ENCODE measurements at regions not wholly inside any gene's neighbourhood (a gene's known extent, or its start where the extent isn't known, plus 50 kb on each side); places are given as distances from the start of the nearest gene placed in this dataset.

DNA sequence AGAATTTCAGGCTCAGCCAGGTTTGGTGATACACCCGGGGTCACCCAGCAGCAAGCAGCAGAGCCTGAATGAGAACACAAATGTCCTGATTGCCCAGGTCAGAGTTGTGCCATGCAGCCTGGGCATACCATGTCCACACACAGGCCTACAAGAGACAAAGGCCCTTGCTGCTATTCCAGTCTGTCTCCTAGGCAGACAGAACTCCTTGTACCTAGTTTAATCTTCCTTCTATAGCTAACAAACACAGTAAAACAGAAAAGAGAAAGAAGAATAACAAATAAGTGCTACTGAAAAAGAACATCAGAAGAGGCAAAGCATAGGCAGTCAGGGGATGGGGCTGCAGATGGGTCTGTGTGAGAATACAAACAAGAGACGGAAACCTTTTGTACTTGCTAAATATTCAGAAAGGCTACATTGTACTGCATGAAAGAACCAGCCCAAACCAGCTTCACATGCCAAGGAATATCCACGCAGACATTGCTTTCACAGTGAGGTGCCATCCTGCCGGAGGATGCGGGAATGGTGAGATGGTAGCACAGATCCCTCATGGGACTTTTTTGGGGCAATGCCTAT lies 401.7 kb downstream of the OMA1 start:
- H3K27me3 Mint-ChIP-seq (ENCODE audit: insufficient read depth) = no peaks in the 10 kb centered on the region
- H3K4me1 Mint-ChIP-seq (ENCODE audit: low read depth) = no peaks in the 10 kb centered on the region
- no peaks in the 10 kb centered on the region for H3K36me3 Mint-ChIP-seq (ENCODE audit: low read depth)
- H3K27ac Mint-ChIP-seq = no peak overlapping the region
- TF ChIP-seq, protein P1, sequence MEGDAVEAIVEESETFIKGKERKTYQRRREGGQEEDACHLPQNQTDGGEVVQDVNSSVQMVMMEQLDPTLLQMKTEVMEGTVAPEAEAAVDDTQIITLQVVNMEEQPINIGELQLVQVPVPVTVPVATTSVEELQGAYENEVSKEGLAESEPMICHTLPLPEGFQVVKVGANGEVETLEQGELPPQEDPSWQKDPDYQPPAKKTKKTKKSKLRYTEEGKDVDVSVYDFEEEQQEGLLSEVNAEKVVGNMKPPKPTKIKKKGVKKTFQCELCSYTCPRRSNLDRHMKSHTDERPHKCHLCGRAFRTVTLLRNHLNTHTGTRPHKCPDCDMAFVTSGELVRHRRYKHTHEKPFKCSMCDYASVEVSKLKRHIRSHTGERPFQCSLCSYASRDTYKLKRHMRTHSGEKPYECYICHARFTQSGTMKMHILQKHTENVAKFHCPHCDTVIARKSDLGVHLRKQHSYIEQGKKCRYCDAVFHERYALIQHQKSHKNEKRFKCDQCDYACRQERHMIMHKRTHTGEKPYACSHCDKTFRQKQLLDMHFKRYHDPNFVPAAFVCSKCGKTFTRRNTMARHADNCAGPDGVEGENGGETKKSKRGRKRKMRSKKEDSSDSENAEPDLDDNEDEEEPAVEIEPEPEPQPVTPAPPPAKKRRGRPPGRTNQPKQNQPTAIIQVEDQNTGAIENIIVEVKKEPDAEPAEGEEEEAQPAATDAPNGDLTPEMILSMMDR (IDR thresholded peaks at IDR 0.05) = no peak
- DNase-seq = no peak
- H3K9me3 Mint-ChIP-seq = peaks cover 23% of the 10 kb centered on the region
- H3K4me3 Mint-ChIP-seq = no peak overlapping the region

DNA sequence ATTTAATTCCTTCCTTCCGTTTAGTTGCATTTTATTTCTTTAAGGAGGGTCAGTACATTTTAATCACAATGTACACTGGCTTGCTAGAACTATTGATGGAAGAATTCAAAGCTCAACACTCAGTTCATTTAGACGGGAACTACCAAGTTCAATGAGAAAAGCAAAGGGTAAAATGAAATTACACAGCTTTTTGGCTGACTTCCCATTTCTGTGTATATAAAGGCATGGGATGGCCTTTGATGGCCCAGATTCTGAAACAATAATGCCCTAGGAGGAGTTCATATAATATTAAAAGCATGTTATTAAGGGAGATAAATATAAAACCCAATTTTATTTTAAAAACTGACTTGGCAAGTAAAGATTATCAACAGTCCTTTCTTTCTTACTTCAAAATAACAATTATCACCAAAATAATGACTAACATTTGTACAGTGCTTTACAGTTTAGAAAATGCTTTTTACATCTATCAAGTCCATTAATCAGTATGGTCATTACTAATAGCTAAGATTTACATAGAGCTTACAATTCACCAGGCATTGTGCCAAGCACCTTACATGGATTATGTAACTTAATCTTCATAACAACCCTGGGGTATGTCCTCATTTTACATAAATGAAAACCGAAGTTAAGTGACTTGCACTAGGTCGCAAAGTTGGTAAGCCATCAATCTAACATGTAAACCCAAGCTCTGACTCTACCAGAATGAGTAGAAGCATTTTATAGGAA lies 402.4 kb downstream of the OMA1 start:
- Mint-ChIP-seq H3K36me3 (ENCODE audit: low read depth) (no peaks in the 10 kb centered on the region), H3K9me3 (peaks cover 25% of the 10 kb centered on the region), H3K4me3 (no peak overlapping the region), H3K4me1 (ENCODE audit: low read depth) (no peaks in the 10 kb centered on the region), H3K27me3 (ENCODE audit: insufficient read depth) (no peaks in the 10 kb centered on the region), H3K27ac (no peak overlapping the region)
- no peak for DNase-seq
- TF ChIP-seq, protein P1 (IDR thresholded peaks at IDR 0.05) = no peak

DNA sequence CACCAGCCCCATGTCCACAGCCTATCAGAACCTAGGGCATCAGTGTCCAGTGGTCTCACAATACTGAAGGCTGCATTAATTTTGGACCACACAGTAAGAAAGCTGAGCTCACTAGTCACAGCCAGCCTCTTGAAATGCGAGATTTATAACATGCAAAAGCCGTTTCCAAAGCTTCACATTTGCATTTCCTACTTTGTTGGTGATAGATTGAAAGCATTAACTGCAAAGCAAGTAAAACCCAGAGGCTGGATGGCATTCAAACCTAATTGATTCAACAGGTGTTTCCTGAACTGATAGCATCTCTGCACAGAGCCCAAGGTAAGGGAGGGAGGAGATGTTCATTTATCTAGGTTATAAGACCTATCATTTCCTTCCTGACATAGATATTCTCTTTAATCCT lies 410.1 kb downstream of the OMA1 start:
- H3K4me3 Mint-ChIP-seq = no peak overlapping the region
- H3K9me3 Mint-ChIP-seq = peaks cover 50% of the 10 kb centered on the region
- H3K36me3 Mint-ChIP-seq (ENCODE audit: low read depth) = no peaks in the 10 kb centered on the region
- TF ChIP-seq, protein P1 (IDR thresholded peaks at IDR 0.05) = no peak
- no peak overlapping the region for H3K27ac Mint-ChIP-seq
- DNase-seq = no peak
- no peaks in the 10 kb centered on the region for H3K4me1 Mint-ChIP-seq (ENCODE audit: low read depth)
- H3K27me3 Mint-ChIP-seq (ENCODE audit: insufficient read depth) = no peaks in the 10 kb centered on the region

DNA sequence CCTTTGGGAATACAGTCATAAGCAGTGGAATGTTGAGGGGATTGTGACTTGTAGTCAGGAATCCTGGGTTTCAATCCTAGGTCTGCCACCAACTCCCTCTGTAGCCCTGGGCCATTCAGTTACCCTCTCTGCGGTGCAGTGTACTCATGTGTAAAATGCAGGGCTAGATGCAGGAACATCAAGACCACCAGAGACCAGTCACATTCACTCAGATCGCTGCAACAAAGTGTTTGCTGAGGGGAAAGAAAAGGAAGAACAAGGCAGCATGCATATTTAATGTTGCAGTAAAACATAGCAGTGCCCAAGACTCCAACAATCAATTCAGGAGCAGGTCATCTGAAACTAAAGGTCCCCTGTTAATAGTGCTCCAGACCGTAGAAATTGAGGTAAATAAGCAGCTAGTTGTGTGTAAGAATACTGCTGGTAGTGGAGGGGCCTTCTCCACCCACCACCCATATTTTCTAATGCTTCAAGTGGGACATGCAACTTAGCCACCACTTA lies 410.7 kb downstream of the OMA1 start:
- DNase-seq = no peak
- no peaks in the 10 kb centered on the region for H3K36me3 Mint-ChIP-seq (ENCODE audit: low read depth)
- no peaks in the 10 kb centered on the region for H3K27me3 Mint-ChIP-seq (ENCODE audit: insufficient read depth)
- no peak overlapping the region for H3K27ac Mint-ChIP-seq
- TF ChIP-seq, protein P1 (IDR thresholded peaks at IDR 0.05) = no peak
- no peaks in the 10 kb centered on the region for H3K4me1 Mint-ChIP-seq (ENCODE audit: low read depth)
- H3K9me3 Mint-ChIP-seq = peaks cover 48% of the 10 kb centered on the region
- no peak overlapping the region for H3K4me3 Mint-ChIP-seq

DNA sequence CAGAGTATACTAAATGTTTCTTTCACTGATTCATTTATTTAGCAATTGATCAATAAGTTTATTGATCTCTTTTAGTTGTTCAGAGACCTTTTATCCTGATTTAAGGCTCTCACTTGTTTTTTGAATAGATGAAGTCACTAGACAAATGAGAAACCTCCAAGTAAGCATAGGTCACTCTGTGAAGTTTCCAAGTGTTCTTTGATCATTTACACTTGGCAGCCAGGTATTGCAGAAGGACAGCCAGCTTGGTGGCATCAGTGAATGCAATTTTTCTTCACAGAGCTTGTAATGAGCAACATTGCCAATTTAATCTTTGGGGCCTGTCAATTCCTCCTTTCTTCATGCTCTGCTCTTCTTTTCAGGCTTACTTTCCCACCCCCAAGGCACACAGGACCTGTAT lies 413.0 kb downstream of the OMA1 start:
- Mint-ChIP-seq H3K4me3 (no peak overlapping the region), H3K9me3 (peaks cover 36% of the 10 kb centered on the region), H3K27me3 (ENCODE audit: insufficient read depth) (no peaks in the 10 kb centered on the region), H3K27ac (no peak overlapping the region), H3K36me3 (ENCODE audit: low read depth) (no peaks in the 10 kb centered on the region), H3K4me1 (ENCODE audit: low read depth) (no peaks in the 10 kb centered on the region)
- TF ChIP-seq, protein P1 (IDR thresholded peaks at IDR 0.05) = no peak
- no peak for DNase-seq

Data from HFFc6 (cell line).